ENCODE measurements at regions not wholly inside any gene's neighbourhood (a gene's known extent, or its start where the extent isn't known, plus 50 kb on each side); places are given as distances from the start of the nearest gene placed in this dataset.

DNA sequence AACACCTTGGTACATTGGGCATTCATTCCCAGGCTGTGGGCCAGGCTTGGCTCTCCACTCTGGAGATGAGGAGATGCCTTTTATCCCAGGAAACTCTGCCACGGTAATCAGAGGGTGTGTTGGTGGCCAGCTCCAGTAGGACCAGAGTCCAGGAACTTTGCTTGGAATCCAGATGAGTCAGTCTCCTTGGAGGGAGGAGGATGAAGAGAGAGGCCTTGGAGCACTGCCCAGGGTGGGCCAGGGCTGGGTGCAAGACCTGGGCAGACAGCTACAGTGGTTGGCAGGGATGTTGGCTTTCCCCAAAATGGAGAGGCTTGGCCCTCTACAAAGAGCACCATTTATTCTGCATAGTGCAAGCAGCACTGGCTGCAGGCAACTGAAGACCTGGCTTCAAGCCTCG, 209.0 kb downstream of the RGS9 start:
- peaks cover 2% of the 10 kb centered on the region for H3K27me3 ChIP-seq (ENCODE audit: control insufficient read depth, insufficient read depth, low read length)
- peaks cover 3% of the 10 kb centered on the region for H3K9me3 ChIP-seq (ENCODE audit: control insufficient read depth, insufficient read depth, low read length)
- no peak overlapping the region for H2AFZ ChIP-seq (replicated peaks; ENCODE audit: low read length, poor library complexity)
- H3K18ac ChIP-seq (ENCODE audit: low read depth, low read length), result no peak overlapping the region
- H3K4me3 ChIP-seq (ENCODE audit: insufficient read depth, low read depth, low read length), result no peak overlapping the region
- no peak overlapping the region for H4K91ac ChIP-seq (ENCODE audit: insufficient read depth, low read depth, low read length)
- no peak overlapping the region for H4K8ac ChIP-seq (ENCODE audit: low read depth in 2 of 2, low read length in 2 of 2)
- no peak overlapping the region for H3K4ac ChIP-seq (ENCODE audit: low read depth, low read length)
- H2BK120ac ChIP-seq (ENCODE audit: low read depth, low read length), result no peak overlapping the region
- no peaks in the 10 kb centered on the region for H3K9me1 ChIP-seq (ENCODE audit: insufficient read depth, low read length)
- no peak overlapping the region for H3K56ac ChIP-seq (ENCODE audit: extremely low read depth, insufficient read depth, low read length)
- H3K9ac ChIP-seq (ENCODE audit: low read depth, low read length), result no peak overlapping the region
- H2AK9ac ChIP-seq (replicated peaks; ENCODE audit: low read depth, low read length, poor library complexity), result peak overlapping the region; percentile 15
- DNase-seq, result no peak
- in situ Hi-C loops (cut with MboI; ENCODE audit: low sequenced_read_pairs), result no loop called here
- intact Hi-C loops (cut with micrococcal nuclease), result no loop called here
- POLR2A ChIA-PET (ENCODE audit: unreplicated experiment), result no interaction called here
- no peak overlapping the region for H3K23ac ChIP-seq (ENCODE audit: low read depth, low read length)
- H4K20me1 ChIP-seq (ENCODE audit: insufficient read depth, low read length), result no peaks in the 10 kb centered on the region
- no peak overlapping the region for H2AK5ac ChIP-seq (ENCODE audit: low read depth, low read length)
- H2BK5ac ChIP-seq (ENCODE audit: low read depth, low read length, poor library complexity, severe bottlenecking), result no peak overlapping the region
- ATAC-seq (ENCODE audit: low read depth), result no peak
- no peak overlapping the region for H3K4me2 ChIP-seq (ENCODE audit: low read depth, low read length)
- CTCF ChIA-PET, result interaction anchor here (0.7 kb wide), 2 partner anchors 206 to 771 kb away, joined by 3 to 4 read pairs; no protein-coding TSS in a partner anchor
- H3K14ac ChIP-seq (replicated peaks; ENCODE audit: low read depth, low read length), result no peak overlapping the region
- no peaks in the 10 kb centered on the region for H3K4me1 ChIP-seq (ENCODE audit: control insufficient read depth, insufficient read depth, low read length)
- WGBS, 2 experiments (ENCODE audit: extremely low coverage in 2 of 2, insufficient read length in 1 of 2), result 100% methylated on average over 1 of the region's 2 CpGs; no CpG with 5 or more reads in 1 of the 2 experiments
- TF ChIP-seq NFE2L2 (IDR thresholded peaks at IDR 0.05; ENCODE audit: low read depth, low read length) (no peak), MAZ (IDR thresholded peaks at IDR 0.05; ENCODE audit: borderline replicate concordance, low read depth, low read length) (no peak), MAFK (IDR thresholded peaks at IDR 0.05; ENCODE audit: low read depth, low read length) (no peak), RAD21 (IDR thresholded peaks at IDR 0.05; ENCODE audit: low read length) (no peak), FOS (IDR thresholded peaks at IDR 0.05; ENCODE audit: low read depth, low read length) (no peak), POLR2A (IDR thresholded peaks at IDR 0.05; ENCODE audit: low read depth, low read length) (no peak), SMC3 (IDR thresholded peaks at IDR 0.05; ENCODE audit: low read depth, low read length) (no peak), MXI1 (IDR thresholded peaks at IDR 0.05; ENCODE audit: borderline replicate concordance, low read depth, low read length) (no peak), CEBPB (IDR thresholded peaks at IDR 0.05; ENCODE audit: low read depth, low read length) (no peak), BHLHE40 (IDR thresholded peaks at IDR 0.05; ENCODE audit: low read depth, low read length) (no peak), RFX5 (IDR thresholded peaks at IDR 0.05; ENCODE audit: low read depth, low read length) (no peak), CHD1 (IDR thresholded peaks at IDR 0.05; ENCODE audit: low read depth, low read length) (no peak), RCOR1 (IDR thresholded peaks at IDR 0.05; ENCODE audit: insufficient replicate concordance, low read length) (no peak)
- TF ChIP-seq, protein P1, sequence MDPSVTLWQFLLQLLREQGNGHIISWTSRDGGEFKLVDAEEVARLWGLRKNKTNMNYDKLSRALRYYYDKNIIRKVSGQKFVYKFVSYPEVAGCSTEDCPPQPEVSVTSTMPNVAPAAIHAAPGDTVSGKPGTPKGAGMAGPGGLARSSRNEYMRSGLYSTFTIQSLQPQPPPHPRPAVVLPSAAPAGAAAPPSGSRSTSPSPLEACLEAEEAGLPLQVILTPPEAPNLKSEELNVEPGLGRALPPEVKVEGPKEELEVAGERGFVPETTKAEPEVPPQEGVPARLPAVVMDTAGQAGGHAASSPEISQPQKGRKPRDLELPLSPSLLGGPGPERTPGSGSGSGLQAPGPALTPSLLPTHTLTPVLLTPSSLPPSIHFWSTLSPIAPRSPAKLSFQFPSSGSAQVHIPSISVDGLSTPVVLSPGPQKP (IDR thresholded peaks at IDR 0.05; ENCODE audit: borderline replicate concordance, low read depth, low read length), result no peak
- TF ChIP-seq, protein P2, sequence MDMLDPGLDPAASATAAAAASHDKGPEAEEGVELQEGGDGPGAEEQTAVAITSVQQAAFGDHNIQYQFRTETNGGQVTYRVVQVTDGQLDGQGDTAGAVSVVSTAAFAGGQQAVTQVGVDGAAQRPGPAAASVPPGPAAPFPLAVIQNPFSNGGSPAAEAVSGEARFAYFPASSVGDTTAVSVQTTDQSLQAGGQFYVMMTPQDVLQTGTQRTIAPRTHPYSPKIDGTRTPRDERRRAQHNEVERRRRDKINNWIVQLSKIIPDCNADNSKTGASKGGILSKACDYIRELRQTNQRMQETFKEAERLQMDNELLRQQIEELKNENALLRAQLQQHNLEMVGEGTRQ (IDR thresholded peaks at IDR 0.05; ENCODE audit: low read depth, low read length), result no peak
- TF ChIP-seq, protein P3, sequence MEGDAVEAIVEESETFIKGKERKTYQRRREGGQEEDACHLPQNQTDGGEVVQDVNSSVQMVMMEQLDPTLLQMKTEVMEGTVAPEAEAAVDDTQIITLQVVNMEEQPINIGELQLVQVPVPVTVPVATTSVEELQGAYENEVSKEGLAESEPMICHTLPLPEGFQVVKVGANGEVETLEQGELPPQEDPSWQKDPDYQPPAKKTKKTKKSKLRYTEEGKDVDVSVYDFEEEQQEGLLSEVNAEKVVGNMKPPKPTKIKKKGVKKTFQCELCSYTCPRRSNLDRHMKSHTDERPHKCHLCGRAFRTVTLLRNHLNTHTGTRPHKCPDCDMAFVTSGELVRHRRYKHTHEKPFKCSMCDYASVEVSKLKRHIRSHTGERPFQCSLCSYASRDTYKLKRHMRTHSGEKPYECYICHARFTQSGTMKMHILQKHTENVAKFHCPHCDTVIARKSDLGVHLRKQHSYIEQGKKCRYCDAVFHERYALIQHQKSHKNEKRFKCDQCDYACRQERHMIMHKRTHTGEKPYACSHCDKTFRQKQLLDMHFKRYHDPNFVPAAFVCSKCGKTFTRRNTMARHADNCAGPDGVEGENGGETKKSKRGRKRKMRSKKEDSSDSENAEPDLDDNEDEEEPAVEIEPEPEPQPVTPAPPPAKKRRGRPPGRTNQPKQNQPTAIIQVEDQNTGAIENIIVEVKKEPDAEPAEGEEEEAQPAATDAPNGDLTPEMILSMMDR (conservative IDR thresholded peaks at IDR 0.05; ENCODE audit: low read depth, low read length), result no peak
- H3K36me3 ChIP-seq (ENCODE audit: control insufficient read depth, insufficient read depth, low read length), result no peaks in the 10 kb centered on the region
- BruUV-seq (replicated peaks), result no TSS peak
- H3K27ac ChIP-seq (ENCODE audit: insufficient read depth, low read length), result no peak overlapping the region
- no peak overlapping the region for H2BK15ac ChIP-seq (ENCODE audit: low read depth, low read length)
- no peak overlapping the region for H4K5ac ChIP-seq (ENCODE audit: low read depth, low read length)
- no peaks in the 10 kb centered on the region for H3K79me1 ChIP-seq (ENCODE audit: low read depth in 1 of 2, low read length in 2 of 2)
- dilution Hi-C loops (cut with HindIII; ENCODE audit: low sequenced_read_pairs, unreplicated experiment), result no loop called here
- no peak overlapping the region for H2BK20ac ChIP-seq (ENCODE audit: low read depth, low read length)

Measured in IMR-90 (cell line).